Gastroesophageal sphincter (tissue), 4 donors: ENCODE measurements at regions not wholly inside any gene's neighbourhood (a gene's known extent, or its start where the extent isn't known, plus 50 kb on each side); places are given as distances from the start of the nearest gene placed in this dataset.

Experiments used
- ATAC-seq: fragments of 150-250 bp; one replicate; pipeline ENCODE4 v1.9.1; 2016; ENCODE audit warnings: mild to moderate bottlenecking, moderate library complexity
- H3K27ac ChIP-seq, 4 donors: fragments of 200-600 bp; sonication (generic) in 3 of 4; 1 replicate in 3 of 4; 2 replicates in 1 of 4; pipeline ENCODE4 v1.5.1; 2016 to 2019
- H3K27me3 ChIP-seq: fragments of 200-600 bp; sonication (generic); one replicate; pipeline ENCODE4 v1.5.1; 2019
- H3K36me3 ChIP-seq, 2 donors: fragments of 200-600 bp; sonication (generic); one replicate each; pipeline ENCODE4 v1.5.1; 2019; ENCODE audit warnings: control low read depth in 1 of 2
- H3K4me1 ChIP-seq, 3 donors: fragments of 200-600 bp; sonication (generic); 1 replicate in 2 of 3; 2 replicates in 1 of 3; pipeline ENCODE4 v1.5.1; 2016 to 2019; ENCODE audit warnings: control low read depth in 2 of 3
- H3K4me3 ChIP-seq, 2 donors: fragments of 200-600 bp; sonication (generic); one replicate each; pipeline ENCODE4 v1.5.1; 2019; ENCODE audit warnings: mild to moderate bottlenecking in 1 of 2, moderate library complexity in 1 of 2
- H3K9me3 ChIP-seq, 3 donors: fragments of 200-600 bp; sonication (generic); one replicate each; pipeline ENCODE4 v1.5.1; 2017 to 2019; ENCODE audit warnings: control low read depth in 2 of 3
- EP300 ChIP-seq: sonication (generic); formaldehyde crosslinking; IDR thresholded peaks from one replicate; pipeline ENCODE4 v1.6.1; 2017; ENCODE audit warnings: antibody characterized with exemption, mild to moderate bottlenecking
- POLR2A ChIP-seq, 2 donors: fragments of 450-650 bp; IDR thresholded peaks; one replicate each; pipeline ENCODE4 v1.6.1; 2017; ENCODE audit warnings: antibody characterized with exemption in 2 of 2, mild to moderate bottlenecking in 2 of 2, moderate library complexity in 1 of 2
- POLR2AphosphoS5 ChIP-seq: sonication (generic); formaldehyde crosslinking; IDR thresholded peaks from one replicate; pipeline ENCODE4 v1.6.1; 2017; ENCODE audit warnings: antibody characterized with exemption
- WGBS, 2 donors: methylation state at CpG; one replicate each; pipeline ENCODE4 v1.1.5; 2018; ENCODE audit warnings: low coverage in 1 of 2; 5-methylcytosine and 5-hydroxymethylcytosine counted together
- TF ChIP-seq, protein P1 (sequence below), 4 experiments: fragments of 200-600 bp in 2 of 4; fragments of 450-650 bp in 2 of 4; sonication (generic) in 1 of 4; IDR thresholded peaks; one replicate each; pipeline ENCODE4 v1.5.1; 2017 to 2019; ENCODE audit warnings: antibody characterized with exemption in 4 of 4, mild to moderate bottlenecking in 2 of 4, moderate library complexity in 2 of 4

DNA sequence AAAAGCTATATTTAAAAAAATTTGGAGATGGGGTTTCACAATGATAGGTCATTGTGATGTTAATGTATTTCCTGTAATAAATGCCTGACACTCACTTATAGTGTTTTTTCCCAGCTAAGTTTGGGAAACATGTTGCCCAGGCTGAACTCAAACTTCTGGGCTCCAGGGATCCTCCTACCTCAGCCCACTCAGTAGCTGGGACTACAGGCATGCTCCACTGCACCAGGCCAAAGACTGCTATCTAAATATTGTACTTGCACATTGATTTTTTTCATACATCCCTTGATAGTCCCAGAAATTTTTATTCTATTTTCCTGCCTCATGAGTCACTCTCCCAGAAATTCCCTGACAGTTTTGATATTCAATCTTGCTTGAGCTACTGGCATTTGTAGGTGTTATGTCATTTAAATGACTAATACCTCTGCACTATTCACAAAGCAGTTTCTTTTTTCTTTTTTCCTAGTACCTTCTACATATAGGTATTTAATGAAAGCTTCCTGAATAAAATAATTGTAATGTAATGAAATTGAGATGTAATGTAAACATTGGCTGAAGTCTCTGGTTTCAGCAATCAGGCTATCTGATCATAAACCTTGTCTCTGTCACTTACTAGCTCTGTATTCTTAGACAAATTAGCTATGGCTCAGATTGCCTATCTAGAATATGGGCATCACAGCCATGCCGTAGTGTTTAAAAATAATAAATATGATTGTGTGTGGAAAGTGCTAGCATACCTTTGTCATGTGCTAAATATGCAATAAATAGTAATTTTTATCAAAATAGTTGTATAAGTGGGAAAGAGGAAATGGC, 1973.0 kb upstream of the AGA start:
- WGBS, 2 donors = 56 to 71% methylated on average over 1 of the region's 1 CpG
- Histone ChIP-seq H3K27ac (no peak overlapping the region), H3K9me3 (no peaks in the 10 kb centered on the region), H3K36me3 (no peaks in the 10 kb centered on the region), H3K4me3 (no peak overlapping the region), H3K27me3 (no peaks in the 10 kb centered on the region), H3K4me1 (no peaks in the 10 kb centered on the region)
- TF ChIP-seq, protein P1, sequence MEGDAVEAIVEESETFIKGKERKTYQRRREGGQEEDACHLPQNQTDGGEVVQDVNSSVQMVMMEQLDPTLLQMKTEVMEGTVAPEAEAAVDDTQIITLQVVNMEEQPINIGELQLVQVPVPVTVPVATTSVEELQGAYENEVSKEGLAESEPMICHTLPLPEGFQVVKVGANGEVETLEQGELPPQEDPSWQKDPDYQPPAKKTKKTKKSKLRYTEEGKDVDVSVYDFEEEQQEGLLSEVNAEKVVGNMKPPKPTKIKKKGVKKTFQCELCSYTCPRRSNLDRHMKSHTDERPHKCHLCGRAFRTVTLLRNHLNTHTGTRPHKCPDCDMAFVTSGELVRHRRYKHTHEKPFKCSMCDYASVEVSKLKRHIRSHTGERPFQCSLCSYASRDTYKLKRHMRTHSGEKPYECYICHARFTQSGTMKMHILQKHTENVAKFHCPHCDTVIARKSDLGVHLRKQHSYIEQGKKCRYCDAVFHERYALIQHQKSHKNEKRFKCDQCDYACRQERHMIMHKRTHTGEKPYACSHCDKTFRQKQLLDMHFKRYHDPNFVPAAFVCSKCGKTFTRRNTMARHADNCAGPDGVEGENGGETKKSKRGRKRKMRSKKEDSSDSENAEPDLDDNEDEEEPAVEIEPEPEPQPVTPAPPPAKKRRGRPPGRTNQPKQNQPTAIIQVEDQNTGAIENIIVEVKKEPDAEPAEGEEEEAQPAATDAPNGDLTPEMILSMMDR (IDR thresholded peaks at IDR 0.05) = no peak
- TF ChIP-seq POLR2AphosphoS5 (no peak), POLR2A (IDR thresholded peaks at IDR 0.05) (no peak), EP300 (no peak)
- no peak for ATAC-seq

DNA sequence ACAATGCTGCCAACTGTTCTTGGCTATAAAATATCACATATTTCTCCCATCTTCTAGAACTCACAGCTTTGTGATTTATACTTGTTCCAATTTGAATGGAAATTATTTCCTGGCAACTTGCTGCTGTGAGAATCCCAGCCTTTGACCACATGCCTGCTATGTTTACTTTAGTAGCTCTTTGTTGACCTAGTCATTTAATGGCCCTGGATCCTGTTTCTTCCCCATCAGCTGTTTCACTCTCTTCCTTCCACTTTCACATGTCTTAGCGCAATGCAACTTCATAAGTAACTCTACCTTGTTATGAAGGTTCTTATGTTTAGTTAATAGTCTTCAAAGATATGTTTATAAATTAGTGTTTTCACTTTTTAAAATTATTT, 1973.6 kb upstream of the AGA start:
- Histone ChIP-seq H3K4me3 (no peak overlapping the region), H3K9me3 (no peaks in the 10 kb centered on the region), H3K27me3 (no peaks in the 10 kb centered on the region), H3K27ac (no peak overlapping the region), H3K36me3 (no peaks in the 10 kb centered on the region), H3K4me1 (no peaks in the 10 kb centered on the region)
- 48 to 71% methylated on average over 1 of the region's 1 CpG for WGBS, 2 donors
- ATAC-seq = no peak
- TF ChIP-seq POLR2AphosphoS5 = no peak
- no peak for TF ChIP-seq EP300
- TF ChIP-seq, protein P1 (IDR thresholded peaks at IDR 0.05) = no peak
- no peak for TF ChIP-seq POLR2A (IDR thresholded peaks at IDR 0.05)

DNA sequence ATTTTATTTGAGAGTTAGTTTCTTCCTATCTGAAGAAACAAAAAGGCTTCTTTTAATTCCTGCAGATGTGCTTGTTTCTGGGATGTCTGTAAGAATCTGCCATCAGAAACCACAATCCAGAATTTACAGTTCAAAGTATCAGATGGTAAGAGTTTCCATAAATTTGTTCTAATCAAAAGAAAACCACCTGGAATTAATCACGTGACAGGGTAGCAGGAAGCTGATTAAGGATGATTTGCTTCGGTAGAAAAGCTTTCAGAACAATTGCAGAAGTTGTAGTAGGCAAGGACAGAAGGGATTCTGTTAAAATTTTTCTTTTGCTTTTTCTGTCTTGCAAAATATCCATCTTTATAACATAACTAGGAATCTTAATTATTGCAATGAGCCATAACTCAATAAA, 1975.1 kb upstream of the AGA start:
- 14 to 47% methylated on average over 2 of the region's 2 CpGs for WGBS, 2 donors
- no peaks in the 10 kb centered on the region for H3K27me3 ChIP-seq
- no peaks in the 10 kb centered on the region for H3K9me3 ChIP-seq
- H3K27ac ChIP-seq = no peak overlapping the region
- no peaks in the 10 kb centered on the region for H3K4me1 ChIP-seq
- ATAC-seq = no peak
- no peak overlapping the region for H3K4me3 ChIP-seq
- no peak for TF ChIP-seq POLR2AphosphoS5
- no peaks in the 10 kb centered on the region for H3K36me3 ChIP-seq

DNA sequence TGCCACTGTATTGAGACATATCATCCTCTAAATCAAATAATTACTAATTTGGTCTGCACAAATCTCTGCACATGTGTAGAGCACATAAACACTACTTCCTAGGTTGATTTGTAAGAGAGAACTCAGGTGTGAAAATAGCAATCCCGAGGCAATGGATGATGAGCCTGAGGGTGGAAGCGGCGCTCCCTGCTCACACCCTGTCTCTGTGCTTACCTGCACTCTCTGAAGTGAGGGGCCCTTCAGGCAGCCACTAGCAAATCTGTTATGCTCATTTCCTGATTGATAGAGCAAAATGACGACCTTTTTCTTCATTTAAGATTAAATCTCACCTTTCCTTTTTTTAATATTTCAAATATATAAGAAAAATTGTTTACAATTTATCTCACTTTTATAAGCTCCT, 1995.7 kb upstream of the AGA start:
- ATAC-seq = no peak
- H3K4me1 ChIP-seq = no peaks in the 10 kb centered on the region
- TF ChIP-seq EP300 = no peak
- no peak for TF ChIP-seq POLR2AphosphoS5
- TF ChIP-seq, protein P1 (IDR thresholded peaks at IDR 0.05) = no peak
- TF ChIP-seq POLR2A (IDR thresholded peaks at IDR 0.05) = no peak
- H3K9me3 ChIP-seq = no peaks in the 10 kb centered on the region
- H3K36me3 ChIP-seq = no peaks in the 10 kb centered on the region
- H3K4me3 ChIP-seq = no peak overlapping the region
- no peaks in the 10 kb centered on the region for H3K27me3 ChIP-seq
- no peak overlapping the region for H3K27ac ChIP-seq
- WGBS, 2 donors = 64 to 71% methylated on average over 4 of the region's 4 CpGs

DNA sequence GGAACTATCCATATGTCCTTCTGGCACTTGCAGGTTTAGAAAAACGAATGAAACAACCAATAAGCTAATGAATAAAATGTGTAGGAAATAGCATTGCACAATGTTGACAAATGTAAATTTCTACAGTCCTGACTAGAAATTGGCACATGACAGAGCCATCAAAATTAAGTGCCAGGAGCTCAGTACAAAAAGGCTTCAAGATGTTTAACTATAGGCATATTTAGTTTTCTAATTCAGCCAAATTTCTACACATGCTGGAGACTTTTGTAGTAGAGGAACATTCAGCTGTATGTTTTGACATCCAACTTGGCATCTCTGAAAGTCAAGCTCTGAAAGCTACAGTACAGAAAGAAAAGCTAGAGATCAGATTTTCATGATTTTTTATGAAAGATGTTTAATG, 1999.4 kb upstream of the AGA start:
- Histone ChIP-seq H3K36me3 (no peaks in the 10 kb centered on the region), H3K4me3 (no peak overlapping the region), H3K9me3 (no peaks in the 10 kb centered on the region), H3K4me1 (no peaks in the 10 kb centered on the region), H3K27me3 (no peaks in the 10 kb centered on the region), H3K27ac (no peak overlapping the region)
- TF ChIP-seq EP300 (no peak), POLR2A (IDR thresholded peaks at IDR 0.05) (no peak), POLR2AphosphoS5 (no peak)
- TF ChIP-seq, protein P1 (IDR thresholded peaks at IDR 0.05) = no peak
- 25 to 57% methylated on average over 1 of the region's 1 CpG for WGBS, 2 donors
- ATAC-seq = no peak
